IMR-90 (cell line): ENCODE measurements at regions not wholly inside any gene's neighbourhood (a gene's known extent, or its start where the extent isn't known, plus 50 kb on each side); places are given as distances from the start of the nearest gene placed in this dataset.

Experiments used
- ATAC-seq: fragments of 200-7000 bp; cut with Tn5 transposase; 2 replicates; pipeline ENCODE4 v1.9.1; 2020; ENCODE audit warnings: low read depth, mild to moderate bottlenecking, moderate library complexity
- BruUV-seq: library from RNA; stranded (reverse); fragments of 400-500 nt; replicated peaks from 2 replicates; lab custom pipeline; 2021; lab: Mats Ljungman, UMichigan
- CTCF ChIA-PET: fragments of 300-600 bp; formaldehyde crosslinking; extraction: SDS; loops from one replicate; lab custom pipeline; 2021; ENCODE audit warnings: antibody characterized with exemption; lab: Yijun Ruan, JAX
- POLR2A ChIA-PET: fragments of 300-600 bp; sonication (Branson Sonifier 250); formaldehyde crosslinking; loops from one replicate; lab custom pipeline; 2022; ENCODE audit warnings: antibody characterized with exemption; ENCODE audit not compliant: unreplicated experiment; lab: Charles Lee
- DNase-seq: peaks from one replicate; pipeline ENCODE4 v3.0.0; 2013
- H2AFZ ChIP-seq: replicated peaks from 2 replicates; pipeline ENCODE3; 2013; ENCODE audit warnings: low read length, mild to moderate bottlenecking; ENCODE audit not compliant: poor library complexity
- H2AK5ac ChIP-seq: 2 replicates; pipeline ENCODE4 v1.6.1; 2013; ENCODE audit warnings: low read depth, low read length, inconsistent platforms
- H2AK9ac ChIP-seq: replicated peaks from 2 replicates; pipeline ENCODE3; 2013; ENCODE audit warnings: mild to moderate bottlenecking, low read depth, low read length, moderate library complexity; ENCODE audit not compliant: poor library complexity
- H2BK120ac ChIP-seq: 2 replicates; pipeline ENCODE4 v1.6.1; 2013; ENCODE audit warnings: low read depth, low read length, inconsistent platforms
- H2BK15ac ChIP-seq: 3 replicates; pipeline ENCODE4 v1.6.1; 2013; ENCODE audit warnings: low read depth, low read length, inconsistent platforms
- H2BK20ac ChIP-seq: 2 replicates; pipeline ENCODE4 v1.6.1; 2013; ENCODE audit warnings: low read depth, mild to moderate bottlenecking, inconsistent platforms, low read length, moderate library complexity
- H2BK5ac ChIP-seq: 2 replicates; pipeline ENCODE4 v1.6.1; 2013; ENCODE audit warnings: mild to moderate bottlenecking, low read depth, low read length, inconsistent platforms; ENCODE audit not compliant: poor library complexity, severe bottlenecking
- H3K14ac ChIP-seq: replicated peaks from 2 replicates; pipeline ENCODE4 v1.6.1; 2013; ENCODE audit warnings: low read depth, low read length, inconsistent platforms
- H3K18ac ChIP-seq: 2 replicates; pipeline ENCODE4 v1.6.1; 2013; ENCODE audit warnings: low read depth, low read length, control low read depth
- H3K23ac ChIP-seq: 2 replicates; pipeline ENCODE4 v1.6.1; 2013; ENCODE audit warnings: low read depth, low read length, inconsistent platforms
- H3K27ac ChIP-seq: 2 replicates; pipeline ENCODE4 v1.5.1; 2013; ENCODE audit warnings: mild to moderate bottlenecking, control low read depth, low read length; ENCODE audit not compliant: insufficient read depth
- H3K27me3 ChIP-seq: 2 replicates; pipeline ENCODE4 v1.6.1; 2013; ENCODE audit warnings: low read length; ENCODE audit not compliant: control insufficient read depth, insufficient read depth
- H3K36me3 ChIP-seq: 2 replicates; pipeline ENCODE4 v1.6.1; 2013; ENCODE audit warnings: low read length, mixed read lengths; ENCODE audit not compliant: control insufficient read depth, insufficient read depth
- H3K4ac ChIP-seq: 2 replicates; pipeline ENCODE4 v1.6.1; 2013; ENCODE audit warnings: low read depth, low read length, inconsistent platforms
- H3K4me1 ChIP-seq: 2 replicates; pipeline ENCODE4 v1.6.1; 2013; ENCODE audit warnings: low read length, mixed read lengths; ENCODE audit not compliant: control insufficient read depth, insufficient read depth
- H3K4me2 ChIP-seq: 2 replicates; pipeline ENCODE4 v1.6.1; 2013; ENCODE audit warnings: low read depth, mild to moderate bottlenecking, control low read depth, low read length, moderate library complexity
- H3K4me3 ChIP-seq: 2 replicates; pipeline ENCODE4 v1.5.1; 2013; ENCODE audit warnings: low read depth, mild to moderate bottlenecking, control low read depth, low read length, moderate library complexity; ENCODE audit not compliant: insufficient read depth
- H3K56ac ChIP-seq: 2 replicates; pipeline ENCODE4 v1.6.1; 2013; ENCODE audit warnings: low read length, inconsistent platforms; ENCODE audit not compliant: insufficient read depth; ENCODE audit errors: extremely low read depth
- H3K79me1 ChIP-seq, 2 experiments: 2 replicates each; pipeline ENCODE4 v1.6.1; 2013; ENCODE audit warnings: low read length in 2 of 2, inconsistent platforms in 1 of 2, low read depth in 1 of 2
- H3K9ac ChIP-seq: 2 replicates; pipeline ENCODE4 v1.6.1; 2013; ENCODE audit warnings: low read depth, low read length, control low read depth
- H3K9me1 ChIP-seq: 2 replicates; pipeline ENCODE4 v1.6.1; 2013; ENCODE audit warnings: low read length, inconsistent platforms; ENCODE audit not compliant: insufficient read depth
- H3K9me3 ChIP-seq: 2 replicates; pipeline ENCODE4 v1.6.1; 2013; ENCODE audit warnings: low read length; ENCODE audit not compliant: control insufficient read depth, insufficient read depth
- H4K20me1 ChIP-seq: 2 replicates; pipeline ENCODE4 v1.6.1; 2013; ENCODE audit warnings: low read length, inconsistent platforms; ENCODE audit not compliant: insufficient read depth
- H4K5ac ChIP-seq: 2 replicates; pipeline ENCODE4 v1.6.1; 2013; ENCODE audit warnings: mild to moderate bottlenecking, low read depth, low read length, control low read depth
- H4K8ac ChIP-seq, 2 experiments: 2 replicates each; pipeline ENCODE4 v1.6.1; 2013; ENCODE audit warnings: low read depth in 2 of 2, low read length in 2 of 2, control low read depth in 1 of 2, inconsistent platforms in 1 of 2
- H4K91ac ChIP-seq: 2 replicates; pipeline ENCODE4 v1.6.1; 2013; ENCODE audit warnings: low read depth, low read length, inconsistent platforms; ENCODE audit not compliant: insufficient read depth
- BHLHE40 ChIP-seq: fragments of 150-350 bp; IDR thresholded peaks from 2 replicates; pipeline ENCODE4 v1.6.1; 2016; ENCODE audit warnings: mild to moderate bottlenecking, low read depth, low read length
- CHD1 ChIP-seq: IDR thresholded peaks from 2 replicates; pipeline ENCODE4 v1.6.1; 2012; ENCODE audit warnings: low read depth, low read length, improper control_type of control experiment
- ELK1 ChIP-seq: fragments of 150-350 bp; IDR thresholded peaks from 2 replicates; pipeline ENCODE4 v1.6.1; 2016; ENCODE audit warnings: low read depth, mild to moderate bottlenecking, low read length, moderate library complexity, borderline replicate concordance
- MAFK ChIP-seq: IDR thresholded peaks from 2 replicates; pipeline ENCODE4 v1.6.1; 2012; ENCODE audit warnings: low read depth, low read length, improper control_type of control experiment
- MAZ ChIP-seq: IDR thresholded peaks from 2 replicates; pipeline ENCODE4 v1.6.1; 2012; ENCODE audit warnings: low read depth, mild to moderate bottlenecking, low read length, improper control_type of control experiment, moderate library complexity, borderline replicate concordance
- MXI1 ChIP-seq: IDR thresholded peaks from 2 replicates; pipeline ENCODE4 v1.6.1; 2012; ENCODE audit warnings: low read depth, mild to moderate bottlenecking, low read length, moderate library complexity, borderline replicate concordance
- NFE2L2 ChIP-seq: fragments of 150-350 bp; IDR thresholded peaks from 2 replicates; pipeline ENCODE4 v1.6.1; 2016; ENCODE audit warnings: low read depth, mild to moderate bottlenecking, low read length
- RAD21 ChIP-seq: IDR thresholded peaks from 2 replicates; pipeline ENCODE4 v1.6.1; 2012; ENCODE audit warnings: low read length, improper control_type of control experiment
- RCOR1 ChIP-seq: IDR thresholded peaks from 2 replicates; pipeline ENCODE4 v1.6.1; 2012; ENCODE audit warnings: mild to moderate bottlenecking, low read length, improper control_type of control experiment; ENCODE audit not compliant: insufficient replicate concordance
- RFX5 ChIP-seq: IDR thresholded peaks from 2 replicates; pipeline ENCODE4 v1.8.0; 2012; ENCODE audit warnings: low read depth, mild to moderate bottlenecking, low read length, moderate library complexity
- WGBS, 2 experiments: methylation state at CpG; one replicate each; pipeline versions ENCODE4 v1.1.5 to v1.1.7; 2013; ENCODE audit warnings: missing lambda C conversion rate in 2 of 2; ENCODE audit not compliant: insufficient read length in 1 of 2; ENCODE audit errors: extremely low coverage in 2 of 2; 5-methylcytosine and 5-hydroxymethylcytosine counted together
- dilution Hi-C: fragments of 300-500 bp; cut with HindIII; formaldehyde crosslinking; loops from one replicate; pipeline ENCODE4 v1.14.3; 2018; ENCODE audit warnings: low sequenced_read_pairs; ENCODE audit not compliant: unreplicated experiment
- in situ Hi-C: fragments of 300-500 bp; cut with MboI; formaldehyde crosslinking; loops from 3 replicates; pipeline ENCODE4 v1.14.3; 2019; ENCODE audit warnings: low sequenced_read_pairs, inconsistent platforms, mixed read lengths
- intact Hi-C: fragments of 100-400 bp; cut with micrococcal nuclease; formaldehyde crosslinking; loops from 2 replicates; pipeline ENCODE4 v1.10.0; 2022

- Histone ChIP-seq H4K5ac (no peak overlapping the region), H3K4me3 (no peak overlapping the region), H2BK5ac (no peak overlapping the region), H4K20me1 (no peaks in the 10 kb centered on the region), H3K79me1 (no peaks in the 10 kb centered on the region), H3K4me1 (no peaks in the 10 kb centered on the region), H3K9me3 (no peaks in the 10 kb centered on the region), H3K9me1 (no peaks in the 10 kb centered on the region), H3K18ac (no peak overlapping the region), H4K8ac (no peak overlapping the region), H3K4me2 (no peak overlapping the region), H2BK20ac (no peak overlapping the region), H3K23ac (no peak overlapping the region), H3K4ac (no peak overlapping the region), H3K27me3 (no peaks in the 10 kb centered on the region), H2BK15ac (no peak overlapping the region), H3K9ac (no peak overlapping the region), H2AK5ac (no peak overlapping the region), H3K14ac (no peak overlapping the region), H3K27ac (no peak overlapping the region), H3K36me3 (no peaks in the 10 kb centered on the region), H2AFZ (no peak overlapping the region), H3K56ac (no peak overlapping the region), H2AK9ac (no peak overlapping the region), H4K91ac (no peak overlapping the region), H2BK120ac (no peak overlapping the region)
- CTCF ChIA-PET: no interaction called here
- DNase-seq (no peak), ATAC-seq (no peak)
- BruUV-seq: no TSS peak
- TF ChIP-seq RFX5 (no peak), MXI1 (no peak), BHLHE40 (no peak), MAZ (no peak), RCOR1 (no peak), NFE2L2 (no peak), ELK1 (no peak), MAFK (no peak), CHD1 (no peak), RAD21 (no peak)
- POLR2A ChIA-PET: no interaction called here
- in situ Hi-C loops: no loop called here
- dilution Hi-C loops: no loop called here
- intact Hi-C loops: loop anchor here (5.0 kb wide), 1 partner anchor 192 kb away; no protein-coding TSS in a partner anchor
- no CpG with 5 or more reads among the region's 1 CpG for WGBS, 2 experiments
Observed at GRCh38 chrX:96564595-96564994, 120.0 kb upstream of the DIAPH2 start.
